Body of pancreas (tissue), 4 donors: ENCODE measurements at regions not wholly inside any gene's neighbourhood (a gene's known extent, or its start where the extent isn't known, plus 50 kb on each side); places are given as distances from the start of the nearest gene placed in this dataset.

Source experiments
- POLR2A ChIP-seq, 3 donors: fragments of 450-650 bp; IDR thresholded peaks; one replicate each; pipeline ENCODE4 v1.6.1; 2016; ENCODE audit warnings: antibody characterized with exemption in 3 of 3, mild to moderate bottlenecking in 2 of 3
- TF ChIP-seq, protein P1 (sequence below), 7 experiments: fragments of 450-650 bp in 4 of 7; fragments of 200-600 bp in 3 of 7; sonication (generic) in 3 of 7; IDR thresholded peaks; one replicate each; pipeline ENCODE4 v1.5.1; 2016 to 2019; ENCODE audit warnings: antibody characterized with exemption in 7 of 7

DNA sequence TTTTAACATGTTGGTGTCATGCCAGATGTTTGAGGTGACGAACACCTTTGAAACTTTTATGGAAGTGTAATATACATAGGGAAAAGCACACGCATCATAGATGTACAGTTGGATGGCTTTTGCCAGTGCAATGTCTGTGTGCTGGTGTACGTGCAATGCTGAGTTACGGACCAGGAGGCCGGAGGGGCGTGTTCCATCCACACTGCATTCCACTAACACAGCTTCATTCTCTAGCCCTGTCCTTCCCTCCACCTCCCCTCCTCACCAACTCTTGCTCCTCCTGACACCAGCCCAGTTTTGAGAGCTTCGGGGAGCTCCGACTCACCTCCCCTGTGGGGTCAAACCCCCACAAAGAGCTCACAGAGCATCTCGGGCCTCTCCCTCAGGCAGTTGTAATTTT, 358.8 kb downstream of the C16orf95 start:
- TF ChIP-seq, protein P1, sequence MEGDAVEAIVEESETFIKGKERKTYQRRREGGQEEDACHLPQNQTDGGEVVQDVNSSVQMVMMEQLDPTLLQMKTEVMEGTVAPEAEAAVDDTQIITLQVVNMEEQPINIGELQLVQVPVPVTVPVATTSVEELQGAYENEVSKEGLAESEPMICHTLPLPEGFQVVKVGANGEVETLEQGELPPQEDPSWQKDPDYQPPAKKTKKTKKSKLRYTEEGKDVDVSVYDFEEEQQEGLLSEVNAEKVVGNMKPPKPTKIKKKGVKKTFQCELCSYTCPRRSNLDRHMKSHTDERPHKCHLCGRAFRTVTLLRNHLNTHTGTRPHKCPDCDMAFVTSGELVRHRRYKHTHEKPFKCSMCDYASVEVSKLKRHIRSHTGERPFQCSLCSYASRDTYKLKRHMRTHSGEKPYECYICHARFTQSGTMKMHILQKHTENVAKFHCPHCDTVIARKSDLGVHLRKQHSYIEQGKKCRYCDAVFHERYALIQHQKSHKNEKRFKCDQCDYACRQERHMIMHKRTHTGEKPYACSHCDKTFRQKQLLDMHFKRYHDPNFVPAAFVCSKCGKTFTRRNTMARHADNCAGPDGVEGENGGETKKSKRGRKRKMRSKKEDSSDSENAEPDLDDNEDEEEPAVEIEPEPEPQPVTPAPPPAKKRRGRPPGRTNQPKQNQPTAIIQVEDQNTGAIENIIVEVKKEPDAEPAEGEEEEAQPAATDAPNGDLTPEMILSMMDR (IDR thresholded peaks at IDR 0.05), result no peak
- TF ChIP-seq POLR2A (IDR thresholded peaks at IDR 0.05), result no peak
